Spleen (tissue), 11 donors: ENCODE measurements at regions not wholly inside any gene's neighbourhood (a gene's known extent, or its start where the extent isn't known, plus 50 kb on each side); places are given as distances from the start of the nearest gene placed in this dataset.

Experiments used
- DNase-seq: peaks from one replicate; pipeline ENCODE4 v3.0.0-alpha.2; 2020
- H3K27ac ChIP-seq, 8 donors: fragments of 200-600 bp; sonication (generic) in 7 of 8; 1 replicate in 4 of 8; 2 replicates in 4 of 8; pipeline versions ENCODE4 v1.5.0 to v1.8.0; 2016 to 2021; ENCODE audit warnings: inconsistent platforms in 4 of 8, mild to moderate bottlenecking in 4 of 8, moderate library complexity in 1 of 8
- H3K27me3 ChIP-seq, 7 donors: fragments of 200-600 bp; sonication (generic) in 6 of 7; replicated peaks in 1 of 7; 1 replicate in 4 of 7; 2 replicates in 3 of 7; pipeline versions ENCODE4 v1.5.0 to v1.8.0; 2016 to 2021; ENCODE audit warnings: inconsistent platforms in 3 of 7, mild to moderate bottlenecking in 1 of 7
- H3K36me3 ChIP-seq, 6 donors: fragments of 200-600 bp; sonication (generic) in 5 of 6; 1 replicate in 4 of 6; 2 replicates in 2 of 6; pipeline versions ENCODE4 v1.5.0 to v1.8.0; 2016 to 2021; ENCODE audit warnings: inconsistent platforms in 2 of 6
- H3K4me1 ChIP-seq, 6 donors: fragments of 200-600 bp; sonication (generic) in 5 of 6; 1 replicate in 3 of 6; 2 replicates in 3 of 6; pipeline versions ENCODE4 v1.5.0 to v1.8.0; 2016 to 2021; ENCODE audit warnings: inconsistent platforms in 3 of 6
- H3K4me3 ChIP-seq, 8 donors: fragments of 200-600 bp; sonication (generic) in 7 of 8; 1 replicate in 4 of 8; 2 replicates in 4 of 8; pipeline versions ENCODE4 v1.5.0 to v1.8.0; 2016 to 2021; ENCODE audit warnings: inconsistent platforms in 4 of 8, mild to moderate bottlenecking in 4 of 8, moderate library complexity in 2 of 8
- H3K9me3 ChIP-seq, 8 donors: fragments of 200-600 bp; sonication (generic) in 7 of 8; 1 replicate in 4 of 8; 2 replicates in 4 of 8; pipeline versions ENCODE4 v1.5.0 to v1.8.0; 2016 to 2021; ENCODE audit warnings: inconsistent platforms in 4 of 8
- CTCF ChIP-seq, 11 experiments: fragments of 200-600 bp in 7 of 11; fragments of 450-650 bp in 4 of 11; sonication (generic) in 4 of 11; IDR thresholded peaks in 8 of 11; conservative IDR thresholded peaks in 3 of 11; 1 replicate in 7 of 11; 2 replicates in 4 of 11; pipeline versions ENCODE4 v1.4.0 to v1.8.0; 2016 to 2021; ENCODE audit warnings: antibody characterized with exemption in 11 of 11, inconsistent platforms in 4 of 11, mild to moderate bottlenecking in 1 of 11
- POLR2A ChIP-seq, 3 donors: fragments of 450-650 bp; IDR thresholded peaks; one replicate each; pipeline ENCODE4 v1.5.1; 2017; ENCODE audit warnings: antibody characterized with exemption in 3 of 3, mild to moderate bottlenecking in 1 of 3
- POLR2AphosphoS5 ChIP-seq, 3 donors: sonication (generic); formaldehyde crosslinking; IDR thresholded peaks; one replicate each; pipeline ENCODE4 v1.5.1; 2017; ENCODE audit warnings: antibody characterized with exemption in 3 of 3
- WGBS, 5 donors: extraction: QIAGEN DNeasy Blood & Tissue Kit in 3 of 5; methylation state at CpG; one replicate each; pipeline versions ENCODE4 v1.1.5 to v1.1.7; 2013 to 2018; 5-methylcytosine and 5-hydroxymethylcytosine counted together
- intact Hi-C: fragments of 100-400 bp; cut with DNase I; formaldehyde crosslinking; loops from one replicate; pipeline ENCODE4 v1.15.0; 2023; ENCODE audit warnings: low total_unique reads
- donor health status: healthy with polysubstance abuse.
- donor health status: DM: no; HTN: no; CAD: no; lungs with moderate emphysema.
- donor health status: DM: no; HTN: no; CAD: no.
- donor health status: Bipolar disorder and iron deficiency.
- donor health status: healthy.
- donor health status: DM: no; HTN: no; CAD: no.
- donor health status: DM: yes; HTN: yes; CAD: no.

GRCh38 chr2:64338910-64339500, 115.0 kb upstream of the LGALSL start:
- 75 to 84% (median 79%) methylated on average over 5 of the region's 5 CpGs for WGBS, 5 donors
- Histone ChIP-seq H3K27ac (no peak overlapping the region), H3K27me3 (no peaks in the 10 kb centered on the region), H3K9me3 (no peaks in the 10 kb centered on the region), H3K36me3 (no peaks in the 10 kb centered on the region), H3K4me1 (no peaks in the 10 kb centered on the region), H3K4me3 (no peak overlapping the region)
- TF ChIP-seq POLR2A (IDR thresholded peaks at IDR 0.05) (no peak), CTCF (IDR thresholded peaks at IDR 0.05 in 8 of 11, conservative IDR thresholded peaks at IDR 0.05 in 3 of 11) (no peak), POLR2AphosphoS5 (IDR thresholded peaks at IDR 0.05) (no peak)
- intact Hi-C loops: no loop called here
- DNase-seq: no peak

GRCh38 chr2:64341461-64341860, 112.5 kb upstream of the LGALSL start:
- 91 to 98% (median 96%) methylated on average over 6 of the region's 6 CpGs for WGBS, 5 donors
- intact Hi-C loops: no loop called here
- no peaks in the 10 kb centered on the region for H3K9me3 ChIP-seq
- no peaks in the 10 kb centered on the region for H3K4me1 ChIP-seq
- TF ChIP-seq CTCF (IDR thresholded peaks at IDR 0.05 in 8 of 11, conservative IDR thresholded peaks at IDR 0.05 in 3 of 11) (no peak), POLR2A (IDR thresholded peaks at IDR 0.05) (no peak), POLR2AphosphoS5 (IDR thresholded peaks at IDR 0.05) (no peak)
- H3K27me3 ChIP-seq: no peaks in the 10 kb centered on the region
- no peak overlapping the region for H3K27ac ChIP-seq
- H3K4me3 ChIP-seq: no peak overlapping the region
- no peak for DNase-seq
- H3K36me3 ChIP-seq: no peaks in the 10 kb centered on the region

GRCh38 chr2:64342195-64343099, 111.5 kb upstream of the LGALSL start:
- H3K4me3 ChIP-seq: no peak overlapping the region
- H3K4me1 ChIP-seq: no peaks in the 10 kb centered on the region
- H3K27ac ChIP-seq: no peak overlapping the region
- no peaks in the 10 kb centered on the region for H3K36me3 ChIP-seq
- no peaks in the 10 kb centered on the region for H3K9me3 ChIP-seq
- no peaks in the 10 kb centered on the region for H3K27me3 ChIP-seq
- WGBS, 5 donors: 83 to 91% (median 87%) methylated on average over 6 of the region's 6 CpGs
- TF ChIP-seq POLR2AphosphoS5 (IDR thresholded peaks at IDR 0.05) (no peak), CTCF (IDR thresholded peaks at IDR 0.05 in 8 of 11, conservative IDR thresholded peaks at IDR 0.05 in 3 of 11) (no peak), POLR2A (IDR thresholded peaks at IDR 0.05) (no peak)
- intact Hi-C loops: no loop called here
- DNase-seq: no peak

- H3K27me3 ChIP-seq: no peaks in the 10 kb centered on the region
- intact Hi-C loops: no loop called here
Observed at GRCh38 chr2:64344999-64345576, 108.9 kb upstream of the LGALSL start.

More at GRCh38 chr2:64344999-64345576, 108.9 kb upstream of the LGALSL start:
- WGBS, 5 donors: 11 to 23% (median 15%) methylated on average over 1 of the region's 1 CpG
- no peaks in the 10 kb centered on the region for H3K9me3 ChIP-seq
- H3K27ac ChIP-seq: no peak overlapping the region
- H3K36me3 ChIP-seq: no peaks in the 10 kb centered on the region
- no peak for DNase-seq
- no peak overlapping the region for H3K4me3 ChIP-seq
- H3K4me1 ChIP-seq: no peaks in the 10 kb centered on the region
- TF ChIP-seq CTCF (IDR thresholded peaks at IDR 0.05 in 8 of 11, conservative IDR thresholded peaks at IDR 0.05 in 3 of 11) (no peak), POLR2A (IDR thresholded peaks at IDR 0.05) (no peak), POLR2AphosphoS5 (IDR thresholded peaks at IDR 0.05) (no peak)
